ENCODE measurements at regions not wholly inside any gene's neighbourhood (a gene's known extent, or its start where the extent isn't known, plus 50 kb on each side); places are given as distances from the start of the nearest gene placed in this dataset.
"Not testable (repeated sequence)": the region's sequence is repeated elsewhere in the genome, so short reads cannot be mapped to it uniquely, and the experiment has no call there.

GRCh38 chr2:207363761-207364290 is 165.9 kb upstream of the CREB1 start:
- DNase-seq (no peak), ATAC-seq (ENCODE audit: low read depth) (no peak)
- ChIA-PET POLR2A (no interaction called here), CTCF (no interaction called here)
- TF ChIP-seq CTCF (IDR thresholded peaks at IDR 0.05) = no peak
- H3K27ac Mint-ChIP-seq = no peak overlapping the region
- peaks cover 3% of the 10 kb centered on the region for H3K27me3 Mint-ChIP-seq
- no peaks in the 10 kb centered on the region for H3K36me3 Mint-ChIP-seq (ENCODE audit: low read depth)
- no peak overlapping the region for H3K4me3 Mint-ChIP-seq
- H3K4me1 Mint-ChIP-seq = no peaks in the 10 kb centered on the region
- intact Hi-C loops (cut with micrococcal nuclease) = no loop called here
- H3K9me3 Mint-ChIP-seq = no peaks in the 10 kb centered on the region

GRCh38 chr2:207370646-207371045 is 159.1 kb upstream of the CREB1 start:
- no peak overlapping the region for H3K27ac Mint-ChIP-seq
- no peak for ATAC-seq (ENCODE audit: low read depth)
- intact Hi-C loops (cut with micrococcal nuclease) = no loop called here

GRCh38 chr2:207371877-207372276 is 157.9 kb upstream of the CREB1 start:
- Mint-ChIP-seq H3K4me3 (no peak overlapping the region), H3K9me3 (peaks cover 13% of the 10 kb centered on the region), H3K4me1 (no peaks in the 10 kb centered on the region), H3K36me3 (ENCODE audit: low read depth) (peaks cover 8% of the 10 kb centered on the region), H3K27ac (no peak overlapping the region), H3K27me3 (no peaks in the 10 kb centered on the region)
- ATAC-seq (ENCODE audit: low read depth) (no peak), DNase-seq (no peak)
- TF ChIP-seq CTCF (IDR thresholded peaks at IDR 0.05) = no peak
- ChIA-PET POLR2A (no interaction called here), CTCF (no interaction called here)
- intact Hi-C loops (cut with micrococcal nuclease) = no loop called here

More at GRCh38 chr2:207370646-207371045, 159.1 kb upstream of the CREB1 start:
- no peaks in the 10 kb centered on the region for H3K27me3 Mint-ChIP-seq
- no peaks in the 10 kb centered on the region for H3K4me1 Mint-ChIP-seq
- no peak for DNase-seq
- TF ChIP-seq CTCF (IDR thresholded peaks at IDR 0.05) = no peak
- CTCF ChIA-PET = no interaction called here
- POLR2A ChIA-PET = no interaction called here
- H3K36me3 Mint-ChIP-seq (ENCODE audit: low read depth) = peaks cover 8% of the 10 kb centered on the region
- no peak overlapping the region for H3K4me3 Mint-ChIP-seq
- H3K9me3 Mint-ChIP-seq = peaks cover 9% of the 10 kb centered on the region

- ATAC-seq (ENCODE audit: low read depth) = no peak
- intact Hi-C loops (cut with micrococcal nuclease) = no loop called here
- Mint-ChIP-seq H3K27me3 (no peaks in the 10 kb centered on the region), H3K9me3 (peaks cover 19% of the 10 kb centered on the region), H3K4me1 (no peaks in the 10 kb centered on the region), H3K4me3 (no peak overlapping the region), H3K27ac (no peak overlapping the region), H3K36me3 (ENCODE audit: low read depth) (peaks cover 11% of the 10 kb centered on the region)
- CTCF ChIA-PET = no interaction called here
- POLR2A ChIA-PET = no interaction called here
- no peak for DNase-seq
- TF ChIP-seq CTCF (IDR thresholded peaks at IDR 0.05) = no peak
Observed at GRCh38 chr2:207372483-207372882, 157.3 kb upstream of the CREB1 start.

- intact Hi-C loops (cut with micrococcal nuclease) = no loop called here
- H3K4me1 Mint-ChIP-seq = no peaks in the 10 kb centered on the region
- TF ChIP-seq CTCF (IDR thresholded peaks at IDR 0.05) = no peak
Observed at GRCh38 chr2:207375207-207375875, 154.4 kb upstream of the CREB1 start.

GRCh38 chr2:207378620-207379019 is 151.1 kb upstream of the CREB1 start:
- H3K4me1 Mint-ChIP-seq; intact Hi-C loops (cut with micrococcal nuclease); H3K27ac Mint-ChIP-seq; H3K27me3 Mint-ChIP-seq; DNase-seq; H3K4me3 Mint-ChIP-seq; ATAC-seq (ENCODE audit: low read depth); CTCF ChIA-PET: not testable (repeated sequence)
- Mint-ChIP-seq H3K9me3 (peaks cover 35% of the 10 kb centered on the region), H3K36me3 (ENCODE audit: low read depth) (peaks cover 20% of the 10 kb centered on the region)
- POLR2A ChIA-PET = interaction anchor here (0.7 kb wide), 1 partner anchor 54 kb away, joined by 4 read pairs; no protein-coding TSS in a partner anchor

More at GRCh38 chr2:207375207-207375875, 154.4 kb upstream of the CREB1 start:
- no peak overlapping the region for H3K4me3 Mint-ChIP-seq
- no peak overlapping the region for H3K27ac Mint-ChIP-seq
- H3K27me3 Mint-ChIP-seq = no peaks in the 10 kb centered on the region
- peaks cover 38% of the 10 kb centered on the region for H3K9me3 Mint-ChIP-seq
- DNase-seq (no peak), ATAC-seq (ENCODE audit: low read depth) (no peak)
- CTCF ChIA-PET = no interaction called here
- H3K36me3 Mint-ChIP-seq (ENCODE audit: low read depth) = peaks cover 21% of the 10 kb centered on the region
- POLR2A ChIA-PET = no interaction called here

Measured in activated B cell treated with CpG ODN at 0.5 μM for 24 hours (primary cell).